Endothelial cell (in vitro differentiated cells): ENCODE measurements at regions not wholly inside any gene's neighbourhood (a gene's known extent, or its start where the extent isn't known, plus 50 kb on each side); places are given as distances from the start of the nearest gene placed in this dataset.

Source experiments
- DNase-seq: peaks from one replicate; pipeline ENCODE4 v3.0.0; 2021; ENCODE audit warnings: low spot score
- H3K27ac Mint-ChIP-seq: one replicate; pipeline ENCODE4 v1.8.0; 2021; ENCODE audit warnings: mixed read lengths, inconsistent platforms; ENCODE audit not compliant: unreplicated experiment
- H3K27me3 Mint-ChIP-seq: one replicate; pipeline ENCODE4 v1.8.0; 2021; ENCODE audit warnings: mild to moderate bottlenecking, moderate library complexity, mixed read lengths, inconsistent platforms; ENCODE audit not compliant: unreplicated experiment
- H3K36me3 Mint-ChIP-seq: one replicate; pipeline ENCODE4 v1.8.0; 2021; ENCODE audit warnings: mild to moderate bottlenecking, low read depth, mixed read lengths, inconsistent platforms; ENCODE audit not compliant: unreplicated experiment
- H3K4me1 Mint-ChIP-seq: one replicate; pipeline ENCODE4 v1.8.0; 2021; ENCODE audit warnings: mild to moderate bottlenecking, mixed read lengths, inconsistent platforms; ENCODE audit not compliant: unreplicated experiment
- H3K4me3 Mint-ChIP-seq: one replicate; pipeline ENCODE4 v1.8.0; 2021; ENCODE audit warnings: mild to moderate bottlenecking, mixed read lengths, inconsistent platforms; ENCODE audit not compliant: unreplicated experiment
- H3K9me3 Mint-ChIP-seq: one replicate; pipeline ENCODE4 v1.8.0; 2021; ENCODE audit warnings: mixed read lengths, inconsistent platforms; ENCODE audit not compliant: unreplicated experiment
- CTCF ChIP-seq: fragments of 200-600 bp; sonication (generic); IDR thresholded peaks from one replicate; pipeline ENCODE4 v1.5.0; 2021; ENCODE audit warnings: antibody characterized with exemption; ENCODE audit not compliant: unreplicated experiment

GRCh38 chr1:185368313-185368855 is 51.3 kb upstream of the IVNS1ABP start:
- DNase-seq, result no peak
- Mint-ChIP-seq H3K36me3 (no peaks in the 10 kb centered on the region), H3K4me1 (peaks cover 6% of the 10 kb centered on the region), H3K9me3 (no peaks in the 10 kb centered on the region), H3K27ac (no peak overlapping the region), H3K27me3 (no peaks in the 10 kb centered on the region), H3K4me3 (no peak overlapping the region)
- TF ChIP-seq CTCF, result no peak

GRCh38 chr1:185367218-185367617 is 50.2 kb upstream of the IVNS1ABP start:
- TF ChIP-seq CTCF, result no peak
- H3K4me3 Mint-ChIP-seq, result no peak overlapping the region
- H3K4me1 Mint-ChIP-seq, result peaks cover 6% of the 10 kb centered on the region
- H3K9me3 Mint-ChIP-seq, result no peaks in the 10 kb centered on the region
- H3K27ac Mint-ChIP-seq, result no peak overlapping the region
- no peaks in the 10 kb centered on the region for H3K36me3 Mint-ChIP-seq
- no peaks in the 10 kb centered on the region for H3K27me3 Mint-ChIP-seq
- peak; percentile 12 for DNase-seq
